ENCODE measurements at regions not wholly inside any gene's neighbourhood (a gene's known extent, or its start where the extent isn't known, plus 50 kb on each side); places are given as distances from the start of the nearest gene placed in this dataset.
"Not testable (repeated sequence)": the region's sequence is repeated elsewhere in the genome, so short reads cannot be mapped to it uniquely, and the experiment has no call there.

DNA sequence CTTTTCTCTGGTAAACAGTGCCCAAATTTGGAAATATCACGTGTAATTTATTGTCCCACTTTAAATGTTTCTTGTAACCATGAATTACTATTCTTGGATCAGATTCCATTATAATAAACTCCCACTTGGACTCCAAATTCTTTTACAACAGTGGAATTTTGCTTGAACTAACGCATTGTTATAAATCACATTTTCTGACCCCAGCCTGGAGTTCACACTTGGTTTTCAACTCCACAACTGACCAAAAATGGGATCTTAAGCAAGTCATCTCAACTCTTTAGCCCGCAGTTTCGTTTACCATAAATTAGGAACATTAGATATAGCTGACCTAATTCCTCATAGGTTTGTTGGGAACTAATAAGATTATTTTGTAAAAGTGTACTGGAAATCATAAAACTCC is 336.8 kb upstream of the NCAM1 start:
- Mint-ChIP-seq H3K27me3 (peaks cover 10% of the 10 kb centered on the region), H3K36me3 (ENCODE audit: low read depth) (no peaks in the 10 kb centered on the region), H3K4me3 (no peak overlapping the region), H3K27ac (no peak overlapping the region), H3K9me3 (no peaks in the 10 kb centered on the region), H3K4me1 (ENCODE audit: low read depth) (no peaks in the 10 kb centered on the region)
- DNase-seq (no peak), ATAC-seq (ENCODE audit: poor library complexity) (no peak)
- Histone ChIP-seq H3K27me3 (ENCODE audit: control insufficient read depth in 1 of 2, insufficient read depth in 2 of 2, low read length in 2 of 2) (no peaks in the 10 kb centered on the region), H3K4me3 (ENCODE audit: low read length) (no peak overlapping the region), H3K9me3 (ENCODE audit: control insufficient read depth in 1 of 2, insufficient read depth in 1 of 2, low read length in 2 of 2) (no peaks in the 10 kb centered on the region), H3K27ac (ENCODE audit: low read depth in 1 of 2, low read length in 2 of 2) (no peak overlapping the region), H3K4me1 (ENCODE audit: insufficient read depth, low read length) (no peaks in the 10 kb centered on the region), H3K36me3 (ENCODE audit: insufficient read depth, low read length) (no peaks in the 10 kb centered on the region)
- intact Hi-C loops (cut with DNase I, micrococcal nuclease): no loop called here
- ChIA-PET CTCF (no interaction called here), POLR2A (no interaction called here)
- TF ChIP-seq, protein P1, sequence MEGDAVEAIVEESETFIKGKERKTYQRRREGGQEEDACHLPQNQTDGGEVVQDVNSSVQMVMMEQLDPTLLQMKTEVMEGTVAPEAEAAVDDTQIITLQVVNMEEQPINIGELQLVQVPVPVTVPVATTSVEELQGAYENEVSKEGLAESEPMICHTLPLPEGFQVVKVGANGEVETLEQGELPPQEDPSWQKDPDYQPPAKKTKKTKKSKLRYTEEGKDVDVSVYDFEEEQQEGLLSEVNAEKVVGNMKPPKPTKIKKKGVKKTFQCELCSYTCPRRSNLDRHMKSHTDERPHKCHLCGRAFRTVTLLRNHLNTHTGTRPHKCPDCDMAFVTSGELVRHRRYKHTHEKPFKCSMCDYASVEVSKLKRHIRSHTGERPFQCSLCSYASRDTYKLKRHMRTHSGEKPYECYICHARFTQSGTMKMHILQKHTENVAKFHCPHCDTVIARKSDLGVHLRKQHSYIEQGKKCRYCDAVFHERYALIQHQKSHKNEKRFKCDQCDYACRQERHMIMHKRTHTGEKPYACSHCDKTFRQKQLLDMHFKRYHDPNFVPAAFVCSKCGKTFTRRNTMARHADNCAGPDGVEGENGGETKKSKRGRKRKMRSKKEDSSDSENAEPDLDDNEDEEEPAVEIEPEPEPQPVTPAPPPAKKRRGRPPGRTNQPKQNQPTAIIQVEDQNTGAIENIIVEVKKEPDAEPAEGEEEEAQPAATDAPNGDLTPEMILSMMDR (IDR thresholded peaks at IDR 0.05): no peak

DNA sequence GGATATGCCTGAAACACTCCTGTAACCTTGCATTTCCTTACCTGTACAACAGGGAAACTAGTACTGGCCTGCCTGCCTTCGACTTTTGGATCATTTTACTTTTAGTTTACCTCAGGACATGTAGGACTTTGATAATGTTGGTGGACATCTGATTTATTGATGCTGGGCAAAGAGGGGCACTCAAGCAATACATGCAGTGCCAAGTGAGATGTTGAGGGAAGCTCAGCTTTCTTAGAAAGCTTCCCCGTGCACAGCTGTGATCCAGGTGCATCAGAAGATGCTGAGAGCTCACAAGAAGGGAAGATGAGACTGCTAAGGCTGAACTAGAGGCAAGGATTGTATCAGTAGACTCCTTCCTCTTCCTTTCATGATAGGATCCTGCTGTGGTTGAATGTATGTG is 336.2 kb upstream of the NCAM1 start:
- H3K4me1 ChIP-seq (ENCODE audit: insufficient read depth, low read length); H3K4me3 Mint-ChIP-seq; H3K27ac Mint-ChIP-seq; H3K36me3 ChIP-seq (ENCODE audit: insufficient read depth, low read length); intact Hi-C loops (cut with DNase I, micrococcal nuclease); H3K9me3 ChIP-seq (ENCODE audit: control insufficient read depth in 1 of 2, insufficient read depth in 1 of 2, low read length in 2 of 2); ATAC-seq (ENCODE audit: poor library complexity); H3K36me3 Mint-ChIP-seq (ENCODE audit: low read depth); POLR2A ChIA-PET; H3K27ac ChIP-seq (ENCODE audit: low read depth in 1 of 2, low read length in 2 of 2); CTCF ChIA-PET; H3K9me3 Mint-ChIP-seq; H3K4me3 ChIP-seq (ENCODE audit: low read length); H3K4me1 Mint-ChIP-seq (ENCODE audit: low read depth); DNase-seq; H3K27me3 Mint-ChIP-seq; H3K27me3 ChIP-seq (ENCODE audit: control insufficient read depth in 1 of 2, insufficient read depth in 2 of 2, low read length in 2 of 2): not testable (repeated sequence)

DNA sequence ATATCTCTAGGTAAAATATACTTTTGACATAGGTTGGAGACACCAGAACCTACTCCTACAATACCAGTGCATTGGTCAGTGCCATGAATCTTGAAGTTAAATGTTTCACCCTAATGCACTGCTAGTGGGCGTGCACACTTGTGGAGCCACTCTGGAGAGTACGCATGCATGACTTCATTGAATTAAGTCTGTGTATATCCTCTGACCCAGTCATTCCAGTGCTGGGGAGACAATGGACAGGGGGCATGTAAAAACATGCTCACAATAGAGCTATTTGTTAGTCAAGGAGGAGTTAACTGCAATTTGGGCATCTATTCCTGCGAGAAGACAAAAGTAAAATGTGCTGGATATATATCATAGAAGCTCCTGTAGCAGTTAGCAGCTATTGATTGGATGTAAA is 335.4 kb upstream of the NCAM1 start:
- H3K9me3 Mint-ChIP-seq: no peaks in the 10 kb centered on the region
- H3K4me3 Mint-ChIP-seq: no peak overlapping the region
- TF ChIP-seq, protein P1 (IDR thresholded peaks at IDR 0.05): no peak
- H3K4me1 Mint-ChIP-seq (ENCODE audit: low read depth): no peaks in the 10 kb centered on the region
- no peak overlapping the region for H3K4me3 ChIP-seq (ENCODE audit: low read length)
- intact Hi-C loops (cut with DNase I, micrococcal nuclease): no loop called here
- no peaks in the 10 kb centered on the region for H3K36me3 Mint-ChIP-seq (ENCODE audit: low read depth)
- H3K27ac ChIP-seq (ENCODE audit: low read depth in 1 of 2, low read length in 2 of 2): no peak overlapping the region
- H3K27me3 Mint-ChIP-seq: peaks cover 12% of the 10 kb centered on the region
- no peak for DNase-seq
- no peaks in the 10 kb centered on the region for H3K4me1 ChIP-seq (ENCODE audit: insufficient read depth, low read length)
- no peak for ATAC-seq (ENCODE audit: poor library complexity)
- H3K36me3 ChIP-seq (ENCODE audit: insufficient read depth, low read length): no peaks in the 10 kb centered on the region
- ChIA-PET CTCF (no interaction called here), POLR2A (no interaction called here)
- no peaks in the 10 kb centered on the region for H3K9me3 ChIP-seq (ENCODE audit: control insufficient read depth in 1 of 2, insufficient read depth in 1 of 2, low read length in 2 of 2)
- no peaks in the 10 kb centered on the region for H3K27me3 ChIP-seq (ENCODE audit: control insufficient read depth in 1 of 2, insufficient read depth in 2 of 2, low read length in 2 of 2)
- H3K27ac Mint-ChIP-seq: no peak overlapping the region

DNA sequence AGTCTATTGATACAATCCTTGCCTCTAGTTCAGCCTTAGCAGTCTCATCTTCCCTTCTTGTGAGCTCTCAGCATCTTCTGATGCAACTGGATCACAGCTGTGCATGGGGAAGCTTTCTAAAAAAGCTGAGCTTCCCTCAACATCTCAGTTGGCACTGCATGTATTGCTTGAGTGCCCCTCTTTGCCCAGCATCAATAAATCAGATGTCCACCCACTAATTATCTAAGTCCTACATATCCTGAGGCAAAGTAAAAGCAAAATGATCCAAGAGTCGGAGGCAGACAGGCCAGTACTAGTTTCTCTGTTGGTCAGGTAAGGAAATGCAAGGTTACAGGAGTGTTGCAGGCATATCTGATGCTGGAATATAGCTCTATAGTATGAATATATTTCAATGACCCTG is 334.5 kb upstream of the NCAM1 start:
- H3K36me3 Mint-ChIP-seq (ENCODE audit: low read depth): no peaks in the 10 kb centered on the region
- H3K27me3 Mint-ChIP-seq: peaks cover 17% of the 10 kb centered on the region
- intact Hi-C loops (cut with DNase I, micrococcal nuclease): no loop called here
- Histone ChIP-seq H3K27me3 (ENCODE audit: control insufficient read depth in 1 of 2, insufficient read depth in 2 of 2, low read length in 2 of 2) (no peaks in the 10 kb centered on the region), H3K4me1 (ENCODE audit: insufficient read depth, low read length) (no peaks in the 10 kb centered on the region), H3K36me3 (ENCODE audit: insufficient read depth, low read length) (no peaks in the 10 kb centered on the region), H3K4me3 (ENCODE audit: low read length) (no peak overlapping the region), H3K27ac (ENCODE audit: low read depth in 1 of 2, low read length in 2 of 2) (no peak overlapping the region), H3K9me3 (ENCODE audit: control insufficient read depth in 1 of 2, insufficient read depth in 1 of 2, low read length in 2 of 2) (no peaks in the 10 kb centered on the region)
- no peaks in the 10 kb centered on the region for H3K9me3 Mint-ChIP-seq
- CTCF ChIA-PET: no interaction called here
- TF ChIP-seq, protein P1 (IDR thresholded peaks at IDR 0.05): no peak
- H3K4me3 Mint-ChIP-seq: no peak overlapping the region
- POLR2A ChIA-PET: no interaction called here
- no peak overlapping the region for H3K27ac Mint-ChIP-seq
- DNase-seq: no peak
- no peaks in the 10 kb centered on the region for H3K4me1 Mint-ChIP-seq (ENCODE audit: low read depth)
- ATAC-seq (ENCODE audit: poor library complexity): no peak

All from CD4-positive, alpha-beta T cell (primary cell).